ENCODE measurements at regions not wholly inside any gene's neighbourhood (a gene's known extent, or its start where the extent isn't known, plus 50 kb on each side); places are given as distances from the start of the nearest gene placed in this dataset.
"Not testable (repeated sequence)": the region's sequence is repeated elsewhere in the genome, so short reads cannot be mapped to it uniquely, and the experiment has no call there.

- no peak for FAIRE-seq
Measured at GRCh38 chr5:25481463-25481862, 836.7 kb upstream of the CDH10 start.

GRCh38 chr5:25459082-25459481, 814.3 kb upstream of the CDH10 start:
- FAIRE-seq (no peak), DNase-seq (ENCODE audit: low spot score in 2 of 2) (no peak)

More at GRCh38 chr5:25481463-25481862, 836.7 kb upstream of the CDH10 start:
- no peak for DNase-seq (ENCODE audit: low spot score in 2 of 2)

- no peak for FAIRE-seq
- DNase-seq (ENCODE audit: low spot score in 2 of 2) = no peak
Measured at GRCh38 chr5:25458628-25459027, 813.9 kb upstream of the CDH10 start.

- FAIRE-seq (no peak), DNase-seq (ENCODE audit: low spot score in 2 of 2) (no peak)
Measured at GRCh38 chr5:25453500-25453899, 808.7 kb upstream of the CDH10 start.

- FAIRE-seq (no peak), DNase-seq (ENCODE audit: low spot score in 2 of 2) (no peak)
Measured at GRCh38 chr5:25451294-25451693, 806.5 kb upstream of the CDH10 start.

GRCh38 chr5:25448646-25449045, 803.9 kb upstream of the CDH10 start:
- DNase-seq (ENCODE audit: low spot score in 2 of 2) = no peak
- FAIRE-seq = no peak

GRCh38 chr5:25448190-25448621, 803.4 kb upstream of the CDH10 start:
- DNase-seq (ENCODE audit: low spot score in 2 of 2) = no peak

GRCh38 chr5:25446061-25446420, 801.3 kb upstream of the CDH10 start:
- FAIRE-seq = not testable (repeated sequence)

More at GRCh38 chr5:25448190-25448621, 803.4 kb upstream of the CDH10 start:
- FAIRE-seq = no peak

GRCh38 chr5:25445381-25446060, 800.7 kb upstream of the CDH10 start:
- FAIRE-seq; DNase-seq (ENCODE audit: low spot score in 2 of 2): not testable (repeated sequence)

More at GRCh38 chr5:25446061-25446420, 801.3 kb upstream of the CDH10 start:
- not testable (repeated sequence) for DNase-seq (ENCODE audit: low spot score in 2 of 2)

- no peak for FAIRE-seq
- no peak for DNase-seq (ENCODE audit: low spot score in 2 of 2)
Measured at GRCh38 chr5:25444697-25445096, 799.9 kb upstream of the CDH10 start.

- DNase-seq (ENCODE audit: low spot score in 2 of 2) (no peak), FAIRE-seq (no peak)
Measured at GRCh38 chr5:25441810-25442209, 797.0 kb upstream of the CDH10 start.

GRCh38 chr5:25439025-25439424, 794.2 kb upstream of the CDH10 start:
- DNase-seq (ENCODE audit: low spot score in 2 of 2) = no peak
- FAIRE-seq = no peak

- FAIRE-seq; DNase-seq (ENCODE audit: low spot score in 2 of 2): not testable (repeated sequence)
Measured at GRCh38 chr5:25438375-25438774, 793.6 kb upstream of the CDH10 start.

- DNase-seq (ENCODE audit: low spot score in 2 of 2) (no peak), FAIRE-seq (no peak)
Measured at GRCh38 chr5:25436452-25436851, 791.7 kb upstream of the CDH10 start.

- no peak for FAIRE-seq
Measured at GRCh38 chr5:25435882-25436281, 791.1 kb upstream of the CDH10 start.

GRCh38 chr5:25427240-25427639, 782.5 kb upstream of the CDH10 start:
- DNase-seq (ENCODE audit: low spot score in 2 of 2) (no peak), FAIRE-seq (no peak)

More at GRCh38 chr5:25435882-25436281, 791.1 kb upstream of the CDH10 start:
- DNase-seq (ENCODE audit: low spot score in 2 of 2) = no peak

GRCh38 chr5:25423271-25423670, 778.5 kb upstream of the CDH10 start:
- FAIRE-seq (no peak), DNase-seq (ENCODE audit: low spot score in 2 of 2) (no peak)

- no peak for FAIRE-seq
Measured at GRCh38 chr5:25419684-25420083, 774.9 kb upstream of the CDH10 start.

GRCh38 chr5:25418978-25419377, 774.2 kb upstream of the CDH10 start:
- FAIRE-seq = no peak

More at GRCh38 chr5:25419684-25420083, 774.9 kb upstream of the CDH10 start:
- no peak for DNase-seq (ENCODE audit: low spot score in 2 of 2)

GRCh38 chr5:25418319-25418859, 773.6 kb upstream of the CDH10 start:
- FAIRE-seq = no peak
- DNase-seq (ENCODE audit: low spot score in 2 of 2) = no peak

More at GRCh38 chr5:25418978-25419377, 774.2 kb upstream of the CDH10 start:
- no peak for DNase-seq (ENCODE audit: low spot score in 2 of 2)

- FAIRE-seq (no peak), DNase-seq (ENCODE audit: low spot score in 2 of 2) (no peak)
Measured at GRCh38 chr5:25416960-25417359, 772.2 kb upstream of the CDH10 start.

- no peak for FAIRE-seq
Measured at GRCh38 chr5:25415970-25416369, 771.2 kb upstream of the CDH10 start.

More at GRCh38 chr5:25415970-25416369, 771.2 kb upstream of the CDH10 start:
- no peak for DNase-seq (ENCODE audit: low spot score in 2 of 2)

Data from frontal cortex (tissue), 3 donors.